ENCODE measurements at regions not wholly inside any gene's neighbourhood (a gene's known extent, or its start where the extent isn't known, plus 50 kb on each side); places are given as distances from the start of the nearest gene placed in this dataset.

- no peak for DNase-seq (ENCODE audit: low read depth, low spot score)
Measured at GRCh38 chr6:147856687-147857086, 348.2 kb downstream of the SAMD5 start.

GRCh38 chr6:147858421-147858820 lies 349.9 kb downstream of the SAMD5 start:
- DNase-seq (ENCODE audit: low read depth, low spot score) = no peak

GRCh38 chr6:147859071-147859470 lies 350.6 kb downstream of the SAMD5 start:
- DNase-seq (ENCODE audit: low read depth, low spot score) = no peak

GRCh38 chr6:147861696-147862095 lies 353.2 kb downstream of the SAMD5 start:
- no peak for DNase-seq (ENCODE audit: low read depth, low spot score)

- DNase-seq (ENCODE audit: low read depth, low spot score) = no peak
Measured at GRCh38 chr6:147867433-147868226, 359.1 kb downstream of the SAMD5 start.

- no peak for DNase-seq (ENCODE audit: low read depth, low spot score)
Measured at GRCh38 chr6:147868427-147869190, 360.1 kb downstream of the SAMD5 start.

- no peak for DNase-seq (ENCODE audit: low read depth, low spot score)
Measured at GRCh38 chr6:147869201-147869600, 360.7 kb downstream of the SAMD5 start.

- no peak for DNase-seq (ENCODE audit: low read depth, low spot score)
Measured at GRCh38 chr6:147869869-147870268, 361.4 kb downstream of the SAMD5 start.

- no peak for DNase-seq (ENCODE audit: low read depth, low spot score)
Measured at GRCh38 chr6:147870506-147871110, 362.1 kb downstream of the SAMD5 start.

GRCh38 chr6:147872002-147872401 lies 363.5 kb downstream of the SAMD5 start:
- no peak for DNase-seq (ENCODE audit: low read depth, low spot score)

- no peak for DNase-seq (ENCODE audit: low read depth, low spot score)
Measured at GRCh38 chr6:147873816-147874215, 365.3 kb downstream of the SAMD5 start.

GRCh38 chr6:147874322-147874721 lies 365.8 kb downstream of the SAMD5 start:
- no peak for DNase-seq (ENCODE audit: low read depth, low spot score)

- no peak for DNase-seq (ENCODE audit: low read depth, low spot score)
Measured at GRCh38 chr6:147879031-147879580, 370.6 kb downstream of the SAMD5 start.

GRCh38 chr6:147881432-147881831 lies 372.9 kb downstream of the SAMD5 start:
- DNase-seq (ENCODE audit: low read depth, low spot score) = no peak

- no peak for DNase-seq (ENCODE audit: low read depth, low spot score)
Measured at GRCh38 chr6:147888374-147888773, 379.9 kb downstream of the SAMD5 start.

GRCh38 chr6:147891671-147892070 lies 383.2 kb downstream of the SAMD5 start:
- DNase-seq (ENCODE audit: low read depth, low spot score) = no peak

- no peak for DNase-seq (ENCODE audit: low read depth, low spot score)
Measured at GRCh38 chr6:147892476-147892875, 384.0 kb downstream of the SAMD5 start.

- no peak for DNase-seq (ENCODE audit: low read depth, low spot score)
Measured at GRCh38 chr6:147895272-147895671, 386.8 kb downstream of the SAMD5 start.

GRCh38 chr6:147900247-147900830 lies 391.8 kb downstream of the SAMD5 start:
- DNase-seq (ENCODE audit: low read depth, low spot score) = peak; percentile 18

- no peak for DNase-seq (ENCODE audit: low read depth, low spot score)
Measured at GRCh38 chr6:147903321-147903720, 394.8 kb downstream of the SAMD5 start.

- DNase-seq (ENCODE audit: low read depth, low spot score) = no peak
Measured at GRCh38 chr6:147903931-147904330, 395.4 kb downstream of the SAMD5 start.

GRCh38 chr6:147904416-147904815 lies 395.9 kb downstream of the SAMD5 start:
- DNase-seq (ENCODE audit: low read depth, low spot score) = no peak
